SHP77 treated with DMSO at 0.1 percent for 48 hours (cell line): ENCODE measurements at regions not wholly inside any gene's neighbourhood (a gene's known extent, or its start where the extent isn't known, plus 50 kb on each side); places are given as distances from the start of the nearest gene placed in this dataset.
"Not testable (repeated sequence)": the region's sequence is repeated elsewhere in the genome, so short reads cannot be mapped to it uniquely, and the experiment has no call there.

Experiments
- DNase-seq: peaks from one replicate; lab custom pipeline; 2025; lab: John Stamatoyannopoulos, UW

- no peak for DNase-seq
Measured at GRCh38 chr2:375956-376307, 88.0 kb upstream of the ALKAL2 start.

- no peak for DNase-seq
Measured at GRCh38 chr2:375270-375955, 87.5 kb upstream of the ALKAL2 start.

GRCh38 chr2:368386-368785 is 80.5 kb upstream of the ALKAL2 start:
- no peak for DNase-seq

- no peak for DNase-seq
Measured at GRCh38 chr2:367246-367645, 79.4 kb upstream of the ALKAL2 start.

- DNase-seq, result no peak
Measured at GRCh38 chr2:366706-367105, 78.8 kb upstream of the ALKAL2 start.

GRCh38 chr2:365367-366275 is 77.7 kb upstream of the ALKAL2 start:
- DNase-seq, result no peak

GRCh38 chr2:363824-364470 is 76.1 kb upstream of the ALKAL2 start:
- no peak for DNase-seq

- DNase-seq, result no peak
Measured at GRCh38 chr2:362924-363323, 75.0 kb upstream of the ALKAL2 start.

GRCh38 chr2:360124-360523 is 72.2 kb upstream of the ALKAL2 start:
- DNase-seq, result no peak

- DNase-seq, result no peak
Measured at GRCh38 chr2:359047-359446, 71.2 kb upstream of the ALKAL2 start.

GRCh38 chr2:357811-358210 is 69.9 kb upstream of the ALKAL2 start:
- no peak for DNase-seq

- not testable (repeated sequence) for DNase-seq
Measured at GRCh38 chr2:356304-356703, 68.4 kb upstream of the ALKAL2 start.

- DNase-seq, result no peak
Measured at GRCh38 chr2:355773-356172, 67.9 kb upstream of the ALKAL2 start.

GRCh38 chr2:352696-353095 is 64.8 kb upstream of the ALKAL2 start:
- no peak for DNase-seq

- DNase-seq, result no peak
Measured at GRCh38 chr2:349390-349789, 61.5 kb upstream of the ALKAL2 start.

- DNase-seq, result no peak
Measured at GRCh38 chr2:348361-348916, 60.5 kb upstream of the ALKAL2 start.

GRCh38 chr2:344811-345210 is 56.9 kb upstream of the ALKAL2 start:
- no peak for DNase-seq

- DNase-seq, result no peak
Measured at GRCh38 chr2:343355-343754, 55.5 kb upstream of the ALKAL2 start.

GRCh38 chr2:341912-342311 is 54.0 kb upstream of the ALKAL2 start:
- DNase-seq, result no peak

- DNase-seq, result no peak
Measured at GRCh38 chr2:341017-341542, 53.2 kb upstream of the ALKAL2 start.
